A673 (cell line): ENCODE measurements at regions not wholly inside any gene's neighbourhood (a gene's known extent, or its start where the extent isn't known, plus 50 kb on each side); places are given as distances from the start of the nearest gene placed in this dataset.

Source experiments
- BruUV-seq: library from RNA; stranded (reverse); fragments of 400-500 nt; replicated peaks from 2 replicates; lab custom pipeline; 2021; lab: Mats Ljungman, UMichigan
- CTCF ChIA-PET: fragments of 300-600 bp; sonication (Branson Sonifier 250); formaldehyde crosslinking; loops from one replicate; lab custom pipeline; 2022; ENCODE audit warnings: antibody characterized with exemption; lab: Charles Lee
- POLR2A ChIA-PET: fragments of 300-600 bp; sonication (Branson Sonifier 250); formaldehyde crosslinking; loops from one replicate; lab custom pipeline; 2022; ENCODE audit warnings: antibody characterized with exemption; ENCODE audit not compliant: low non-redundant PET; lab: Charles Lee
- DNase-seq: peaks from one replicate; pipeline ENCODE4 v3.0.0-alpha.2; 2015; ENCODE audit warnings: low spot score
- H3K27ac ChIP-seq: fragments of 200-600 bp; sonication (generic); 2 replicates; pipeline ENCODE4 v1.5.1; 2016; ENCODE audit warnings: mixed run types, low read depth, mild to moderate bottlenecking, mixed read lengths, antibody characterized with exemption, low read length; ENCODE audit not compliant: poor library complexity, severe bottlenecking
- H3K27me3 ChIP-seq: fragments of 200-600 bp; sonication (generic); replicated peaks from 2 replicates; pipeline ENCODE4 v1.6.1; 2017; ENCODE audit warnings: mixed run types, low read depth, mild to moderate bottlenecking, mixed read lengths, antibody characterized with exemption, low read length; ENCODE audit not compliant: insufficient read depth, poor library complexity
- H3K36me3 ChIP-seq: fragments of 200-600 bp; sonication (generic); 2 replicates; pipeline ENCODE4 v1.6.1; 2016; ENCODE audit warnings: mixed run types, mild to moderate bottlenecking, mixed read lengths, antibody characterized with exemption, low read length; ENCODE audit not compliant: insufficient read depth, poor library complexity, severe bottlenecking
- H3K4me1 ChIP-seq: fragments of 200-600 bp; sonication (generic); 2 replicates; pipeline ENCODE4 v1.6.1; 2017; ENCODE audit warnings: mixed run types, mild to moderate bottlenecking, mixed read lengths, antibody characterized with exemption, low read length; ENCODE audit not compliant: insufficient read depth, poor library complexity, severe bottlenecking
- H3K4me3 ChIP-seq: fragments of 200-600 bp; sonication (generic); 2 replicates; pipeline ENCODE4 v1.5.1; 2016; ENCODE audit warnings: low read depth, mixed run types, mild to moderate bottlenecking, mixed read lengths, low read length; ENCODE audit not compliant: poor library complexity, severe bottlenecking
- H3K9me3 ChIP-seq: fragments of 200-600 bp; sonication (generic); 2 replicates; pipeline ENCODE4 v1.6.1; 2016; ENCODE audit warnings: mixed run types, low read depth, mild to moderate bottlenecking, mixed read lengths, antibody characterized with exemption, low read length; ENCODE audit not compliant: poor library complexity, severe bottlenecking
- EZH2 ChIP-seq: fragments of 200-600 bp; sonication (generic); IDR thresholded peaks from 2 replicates; pipeline ENCODE4 v1.6.1; 2017; ENCODE audit warnings: borderline replicate concordance, low read depth, mild to moderate bottlenecking, mixed read lengths, antibody characterized with exemption, low read length; ENCODE audit not compliant: poor library complexity, severe bottlenecking
- intact Hi-C: fragments of 100-400 bp; cut with micrococcal nuclease; formaldehyde crosslinking; loops from one replicate; pipeline ENCODE4 v1.10.0; 2022; ENCODE audit not compliant: unreplicated experiment
- TF ChIP-seq, protein P1 (sequence below): fragments of 300-800, 200-600 bp; sonication (generic); conservative IDR thresholded peaks from 2 replicates; pipeline ENCODE4 v1.5.1; 2017; ENCODE audit warnings: low read depth, mild to moderate bottlenecking, antibody characterized with exemption, low read length, moderate library complexity, mixed read lengths

DNA sequence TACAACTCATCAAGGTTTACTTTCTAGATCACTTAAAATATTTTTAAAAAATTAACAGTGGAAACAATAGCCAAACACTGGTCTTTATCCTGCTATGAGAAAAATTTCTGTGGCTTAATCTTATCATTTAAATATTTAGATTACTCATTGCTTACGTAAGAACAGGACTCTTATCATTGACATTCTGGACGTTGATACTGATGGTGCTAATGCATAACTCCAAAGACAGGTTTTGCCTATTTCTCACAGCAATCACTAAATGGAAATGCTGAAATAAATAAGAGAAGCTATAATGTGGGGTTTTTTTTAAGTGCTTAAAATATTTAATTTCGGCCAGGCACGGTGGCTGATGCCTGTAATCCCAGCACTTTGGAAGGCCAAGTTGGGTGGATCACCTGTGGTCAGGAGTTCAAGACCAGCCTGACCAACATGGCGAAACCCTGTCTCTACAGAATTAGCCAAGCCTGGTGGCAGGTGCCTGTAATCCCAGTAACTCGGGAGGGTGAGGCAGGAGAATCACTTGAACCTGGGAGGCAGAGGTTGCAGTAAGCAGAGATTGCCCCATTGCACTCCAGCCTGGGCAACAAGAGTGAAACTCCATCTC is 195.0 kb downstream of the HGF start:
- DNase-seq, result no peak
- no peak for TF ChIP-seq EZH2
- TF ChIP-seq, protein P1, sequence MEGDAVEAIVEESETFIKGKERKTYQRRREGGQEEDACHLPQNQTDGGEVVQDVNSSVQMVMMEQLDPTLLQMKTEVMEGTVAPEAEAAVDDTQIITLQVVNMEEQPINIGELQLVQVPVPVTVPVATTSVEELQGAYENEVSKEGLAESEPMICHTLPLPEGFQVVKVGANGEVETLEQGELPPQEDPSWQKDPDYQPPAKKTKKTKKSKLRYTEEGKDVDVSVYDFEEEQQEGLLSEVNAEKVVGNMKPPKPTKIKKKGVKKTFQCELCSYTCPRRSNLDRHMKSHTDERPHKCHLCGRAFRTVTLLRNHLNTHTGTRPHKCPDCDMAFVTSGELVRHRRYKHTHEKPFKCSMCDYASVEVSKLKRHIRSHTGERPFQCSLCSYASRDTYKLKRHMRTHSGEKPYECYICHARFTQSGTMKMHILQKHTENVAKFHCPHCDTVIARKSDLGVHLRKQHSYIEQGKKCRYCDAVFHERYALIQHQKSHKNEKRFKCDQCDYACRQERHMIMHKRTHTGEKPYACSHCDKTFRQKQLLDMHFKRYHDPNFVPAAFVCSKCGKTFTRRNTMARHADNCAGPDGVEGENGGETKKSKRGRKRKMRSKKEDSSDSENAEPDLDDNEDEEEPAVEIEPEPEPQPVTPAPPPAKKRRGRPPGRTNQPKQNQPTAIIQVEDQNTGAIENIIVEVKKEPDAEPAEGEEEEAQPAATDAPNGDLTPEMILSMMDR, result no peak
- no TSS peak for BruUV-seq
- no peaks in the 10 kb centered on the region for H3K27me3 ChIP-seq
- CTCF ChIA-PET, result no interaction called here
- no peaks in the 10 kb centered on the region for H3K4me1 ChIP-seq
- POLR2A ChIA-PET, result no interaction called here
- H3K4me3 ChIP-seq, result no peak overlapping the region
- H3K9me3 ChIP-seq, result no peaks in the 10 kb centered on the region
- H3K36me3 ChIP-seq, result no peaks in the 10 kb centered on the region
- H3K27ac ChIP-seq, result no peak overlapping the region
- intact Hi-C loops, result no loop called here

DNA sequence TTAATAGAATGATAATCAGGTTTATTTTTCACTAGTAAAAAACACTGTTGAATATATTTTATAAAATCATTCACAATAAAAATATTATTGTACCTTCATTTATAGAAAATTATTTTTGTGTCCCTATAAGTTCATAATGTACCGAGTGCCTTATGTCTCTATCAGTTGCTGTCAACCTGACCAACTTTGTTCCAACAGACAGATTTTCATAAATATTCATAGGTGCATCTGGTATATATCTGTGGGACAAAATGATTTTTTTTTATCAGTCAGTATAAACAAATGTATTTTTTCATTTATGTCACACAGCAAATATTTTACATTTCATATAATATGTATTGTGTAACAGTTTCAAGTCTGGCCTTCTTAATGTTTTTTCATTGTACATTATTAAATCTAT is 195.9 kb downstream of the HGF start:
- ChIA-PET POLR2A (no interaction called here), CTCF (no interaction called here)
- TF ChIP-seq, protein P1, result no peak
- no peak for TF ChIP-seq EZH2
- no peaks in the 10 kb centered on the region for H3K9me3 ChIP-seq
- no TSS peak for BruUV-seq
- no peak overlapping the region for H3K4me3 ChIP-seq
- intact Hi-C loops, result no loop called here
- no peak for DNase-seq
- no peaks in the 10 kb centered on the region for H3K4me1 ChIP-seq
- H3K27ac ChIP-seq, result no peak overlapping the region
- no peaks in the 10 kb centered on the region for H3K36me3 ChIP-seq
- no peaks in the 10 kb centered on the region for H3K27me3 ChIP-seq

DNA sequence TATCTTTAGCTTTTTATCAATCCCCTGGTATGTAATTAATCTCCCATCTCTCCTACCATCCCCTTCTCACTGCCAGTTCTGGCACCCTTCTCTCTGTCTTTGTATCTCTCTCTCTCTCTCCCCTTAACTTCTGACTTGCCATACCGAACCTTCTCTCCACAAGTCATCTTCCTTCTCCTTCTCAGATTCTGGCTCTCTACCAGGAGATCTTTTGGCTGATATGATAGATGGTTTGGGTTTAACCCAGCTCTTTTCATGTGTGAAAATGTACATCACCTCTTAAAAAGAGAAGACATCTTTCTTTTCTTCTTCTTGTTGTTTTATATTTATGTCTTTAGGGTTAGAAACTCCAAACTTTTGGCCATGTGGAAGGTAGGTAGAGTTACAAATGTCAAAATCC is 196.7 kb downstream of the HGF start:
- CTCF ChIA-PET, result no interaction called here
- intact Hi-C loops, result no loop called here

More for the DNA sequence above, 196.7 kb downstream of the HGF start:
- DNase-seq, result no peak
- POLR2A ChIA-PET, result no interaction called here
- no peaks in the 10 kb centered on the region for H3K36me3 ChIP-seq
- H3K27ac ChIP-seq, result no peak overlapping the region
- H3K4me3 ChIP-seq, result no peak overlapping the region
- no TSS peak for BruUV-seq
- no peaks in the 10 kb centered on the region for H3K9me3 ChIP-seq
- no peak for TF ChIP-seq EZH2
- TF ChIP-seq, protein P1, result no peak
- no peaks in the 10 kb centered on the region for H3K4me1 ChIP-seq
- H3K27me3 ChIP-seq, result no peaks in the 10 kb centered on the region
